H9 (cell line): ENCODE measurements at regions not wholly inside any gene's neighbourhood (a gene's known extent, or its start where the extent isn't known, plus 50 kb on each side); places are given as distances from the start of the nearest gene placed in this dataset.

Experiments
- DNase-seq: peaks from one replicate; pipeline ENCODE4 v3.0.0-alpha.2; 2017
- H2AFZ ChIP-seq: one replicate; pipeline ENCODE4 v1.6.1; 2013; ENCODE audit warnings: mild to moderate bottlenecking, low read length, control low read depth, moderate library complexity
- H2AK5ac ChIP-seq: 2 replicates; pipeline ENCODE4 v1.6.1; 2013; ENCODE audit warnings: low read length, control low read depth, mixed read lengths; ENCODE audit not compliant: insufficient read length
- H2BK120ac ChIP-seq: one replicate; pipeline ENCODE4 v1.6.1; 2013; ENCODE audit warnings: low read depth, mild to moderate bottlenecking, low read length, control low read depth, inconsistent platforms; ENCODE audit not compliant: poor library complexity, severe bottlenecking
- H2BK12ac ChIP-seq: 2 replicates; pipeline ENCODE4 v1.6.1; 2013; ENCODE audit warnings: low read length, control low read depth, mixed read lengths, low read depth; ENCODE audit not compliant: insufficient read length
- H2BK15ac ChIP-seq: 2 replicates; pipeline ENCODE4 v1.6.1; 2013; ENCODE audit warnings: low read depth, low read length, control low read depth
- H2BK20ac ChIP-seq: one replicate; pipeline ENCODE4 v1.6.1; 2013; ENCODE audit warnings: low read depth, mild to moderate bottlenecking, low read length, control low read depth, inconsistent platforms; ENCODE audit not compliant: poor library complexity, severe bottlenecking
- H2BK5ac ChIP-seq: 2 replicates; pipeline ENCODE4 v1.6.1; 2013; ENCODE audit warnings: low read length, control low read depth, mixed read lengths; ENCODE audit not compliant: insufficient read length
- H3K14ac ChIP-seq: 2 replicates; pipeline ENCODE4 v1.6.1; 2013; ENCODE audit warnings: low read length, control low read depth; ENCODE audit not compliant: insufficient read depth
- H3K18ac ChIP-seq: 2 replicates; pipeline ENCODE4 v1.6.1; 2013; ENCODE audit warnings: low read depth, mild to moderate bottlenecking, mixed read lengths, low read length, control low read depth; ENCODE audit not compliant: insufficient read length
- H3K23ac ChIP-seq: 2 replicates; pipeline ENCODE4 v1.6.1; 2013; ENCODE audit warnings: low read length, control low read depth, mixed read lengths, low read depth; ENCODE audit not compliant: insufficient read length
- H3K23me2 ChIP-seq: 2 replicates; pipeline ENCODE4 v1.6.1; 2013; ENCODE audit warnings: low read depth, mild to moderate bottlenecking, mixed read lengths, low read length, control low read depth; ENCODE audit not compliant: insufficient read length, poor library complexity, severe bottlenecking
- H3K27ac ChIP-seq: 2 replicates; pipeline ENCODE4 v1.5.1; 2013; ENCODE audit warnings: low read length, control low read depth, mixed read lengths, low read depth; ENCODE audit not compliant: insufficient read length
- H3K27me3 ChIP-seq: 2 replicates; pipeline ENCODE4 v1.6.1; 2013; ENCODE audit warnings: low read length, control low read depth, inconsistent platforms; ENCODE audit not compliant: insufficient read depth
- H3K4ac ChIP-seq: 2 replicates; pipeline ENCODE4 v1.6.1; 2013; ENCODE audit warnings: low read depth, mild to moderate bottlenecking, control low read depth, inconsistent platforms, low read length, moderate library complexity
- H3K4me1 ChIP-seq: 2 replicates; pipeline ENCODE4 v1.6.1; 2013; ENCODE audit warnings: low read length, control low read depth, inconsistent platforms; ENCODE audit not compliant: insufficient read depth
- H3K4me2 ChIP-seq: 2 replicates; pipeline ENCODE4 v1.6.1; 2013; ENCODE audit warnings: low read length, control low read depth, mixed read lengths; ENCODE audit not compliant: insufficient read length, insufficient read depth
- H3K56ac ChIP-seq: 2 replicates; pipeline ENCODE4 v1.6.1; 2013; ENCODE audit warnings: low read depth, mild to moderate bottlenecking, mixed read lengths, low read length, control low read depth; ENCODE audit not compliant: insufficient read length
- H3K79me1 ChIP-seq: 2 replicates; pipeline ENCODE4 v1.6.1; 2013; ENCODE audit warnings: low read depth, mild to moderate bottlenecking, moderate library complexity, low read length, control low read depth, inconsistent platforms; ENCODE audit not compliant: insufficient read depth, poor library complexity, severe bottlenecking
- H3K79me2 ChIP-seq: 2 replicates; pipeline ENCODE4 v1.6.1; 2013; ENCODE audit warnings: low read length, control low read depth, inconsistent platforms; ENCODE audit not compliant: insufficient read depth
- H3K9ac ChIP-seq: 2 replicates; pipeline ENCODE4 v1.6.1; 2013; ENCODE audit warnings: low read length, control low read depth, mixed read lengths; ENCODE audit not compliant: insufficient read length; ENCODE audit errors: extremely low read depth
- H3K9me3 ChIP-seq: one replicate; pipeline ENCODE4 v1.6.1; 2013; ENCODE audit warnings: low read depth, low read length, inconsistent platforms; ENCODE audit not compliant: control insufficient read depth
- H3T11ph ChIP-seq: one replicate; pipeline ENCODE4 v1.6.1; 2013; ENCODE audit warnings: mild to moderate bottlenecking, low read length, control low read depth, inconsistent platforms
- H4K20me1 ChIP-seq: one replicate; pipeline ENCODE4 v1.6.1; 2013; ENCODE audit not compliant: control insufficient read depth, insufficient read length, insufficient read depth
- H4K5ac ChIP-seq: 2 replicates; pipeline ENCODE4 v1.6.1; 2013; ENCODE audit warnings: low read depth, mild to moderate bottlenecking, mixed read lengths, low read length, control low read depth; ENCODE audit not compliant: insufficient read length
- H4K8ac ChIP-seq: replicated peaks from 2 replicates; pipeline ENCODE4 v1.6.1; 2013; ENCODE audit warnings: low read length, control low read depth, mixed read lengths, low read depth; ENCODE audit not compliant: insufficient read length
- H4K91ac ChIP-seq: 2 replicates; pipeline ENCODE4 v1.6.1; 2013; ENCODE audit warnings: low read depth, mild to moderate bottlenecking, moderate library complexity, mixed read lengths, low read length, control low read depth; ENCODE audit not compliant: insufficient read length
- H3K27ac Mint-ChIP-seq, 3 experiments: 2 replicates in 2 of 3; 3 replicates in 1 of 3; pipeline ENCODE4 v1.8.0; 2020 to 2021; ENCODE audit warnings: mixed read lengths in 3 of 3, mild to moderate bottlenecking in 1 of 3, moderate library complexity in 1 of 3
- H3K27me3 Mint-ChIP-seq: 2 replicates; pipeline ENCODE4 v1.8.0; 2021; ENCODE audit warnings: low read depth, mild to moderate bottlenecking, moderate library complexity, mixed read lengths
- H3K36me3 Mint-ChIP-seq, 3 experiments: 2 replicates in 2 of 3; 3 replicates in 1 of 3; pipeline ENCODE4 v1.8.0; 2020 to 2021; ENCODE audit warnings: low read depth in 3 of 3, mixed read lengths in 3 of 3; ENCODE audit not compliant: insufficient read depth in 1 of 3
- H3K4me1 Mint-ChIP-seq, 2 experiments: 2 replicates each; pipeline ENCODE4 v1.8.0; 2020; ENCODE audit warnings: mixed read lengths in 2 of 2
- H3K4me3 Mint-ChIP-seq, 2 experiments: 2 replicates in 1 of 2; 3 replicates in 1 of 2; pipeline ENCODE4 v1.8.0; 2020 to 2021; ENCODE audit warnings: mild to moderate bottlenecking in 2 of 2, mixed read lengths in 2 of 2, moderate library complexity in 1 of 2
- H3K9me3 Mint-ChIP-seq, 2 experiments: 2 replicates in 1 of 2; 3 replicates in 1 of 2; pipeline ENCODE4 v1.8.0; 2020; ENCODE audit warnings: mild to moderate bottlenecking in 2 of 2, mixed read lengths in 2 of 2, moderate library complexity in 1 of 2
- CTCF ChIP-seq: fragments of 200-600 bp; sonication (generic); conservative IDR thresholded peaks from 3 replicates; pipeline ENCODE4 v1.8.0; 2021; ENCODE audit warnings: antibody characterized with exemption, mild to moderate bottlenecking
- WGBS: extraction: QIAGEN DNeasy Blood & Tissue Kit; methylation state at CpG from one replicate; pipeline ENCODE4 v1.1.7; 2013; ENCODE audit warnings: missing lambda C conversion rate, low lambda C conversion rate, mixed read lengths; ENCODE audit not compliant: insufficient read length; ENCODE audit errors: extremely low coverage; 5-methylcytosine and 5-hydroxymethylcytosine counted together

GRCh38 chr4:159758061-159758460, 655.2 kb downstream of the RAPGEF2 start:
- no peak overlapping the region for H2BK20ac ChIP-seq
- no peak for TF ChIP-seq CTCF
- no peaks in the 10 kb centered on the region for H3K4me1 Mint-ChIP-seq
- no peak overlapping the region for H2BK120ac ChIP-seq
- H3K27ac ChIP-seq, result no peak overlapping the region
- no peaks in the 10 kb centered on the region for H3K27me3 ChIP-seq
- H3K4me3 Mint-ChIP-seq, result no peak overlapping the region
- H2AK5ac ChIP-seq, result no peak overlapping the region
- no peaks in the 10 kb centered on the region for H3K79me1 ChIP-seq
- H3K4ac ChIP-seq, result no peak overlapping the region
- DNase-seq, result no peak
- no peak overlapping the region for H3K18ac ChIP-seq
- no peaks in the 10 kb centered on the region for H3K9me3 ChIP-seq
- no peak overlapping the region for H4K5ac ChIP-seq
- no peak overlapping the region for H3K9ac ChIP-seq
- H3K56ac ChIP-seq, result no peak overlapping the region
- H3K27me3 Mint-ChIP-seq, result no peaks in the 10 kb centered on the region
- no peak overlapping the region for H2AFZ ChIP-seq
- no peak overlapping the region for H3K4me2 ChIP-seq
- H4K91ac ChIP-seq, result no peak overlapping the region
- H3K4me1 ChIP-seq, result no peaks in the 10 kb centered on the region
- no peaks in the 10 kb centered on the region for H4K20me1 ChIP-seq
- H3K9me3 Mint-ChIP-seq, result peaks cover 18 to 26% of the 10 kb centered on the region in 2 experiments
- H2BK15ac ChIP-seq, result no peak overlapping the region
- no peak overlapping the region for H3K27ac Mint-ChIP-seq
- no peak overlapping the region for H3T11ph ChIP-seq
- H3K23ac ChIP-seq, result no peak overlapping the region
- H2BK5ac ChIP-seq, result no peak overlapping the region
- H4K8ac ChIP-seq, result no peak overlapping the region
- no peak overlapping the region for H2BK12ac ChIP-seq
- no peaks in the 10 kb centered on the region for H3K79me2 ChIP-seq
- no CpG with 5 or more reads among the region's 1 CpG for WGBS
- H3K36me3 Mint-ChIP-seq, result peaks cover 11 to 24% (median 14%) of the 10 kb centered on the region in 3 experiments
- no peaks in the 10 kb centered on the region for H3K23me2 ChIP-seq
- no peak overlapping the region for H3K14ac ChIP-seq
